ENCODE measurements at regions not wholly inside any gene's neighbourhood (a gene's known extent, or its start where the extent isn't known, plus 50 kb on each side); places are given as distances from the start of the nearest gene placed in this dataset.
"Not testable (repeated sequence)": the region's sequence is repeated elsewhere in the genome, so short reads cannot be mapped to it uniquely, and the experiment has no call there.

GRCh38 chr15:84094720-84095119 lies 140.9 kb upstream of the GOLGA6L4 start:
- not testable (repeated sequence) for DNase-seq

GRCh38 chr15:84097053-84097452 lies 138.5 kb upstream of the GOLGA6L4 start:
- not testable (repeated sequence) for DNase-seq

- DNase-seq: no peak
Measured at GRCh38 chr15:84098604-84099003, 137.0 kb upstream of the GOLGA6L4 start.

GRCh38 chr15:84099181-84099580 lies 136.4 kb upstream of the GOLGA6L4 start:
- DNase-seq: peak; percentile 1 to 13

- DNase-seq: no peak
Measured at GRCh38 chr15:84103345-84103744, 132.2 kb upstream of the GOLGA6L4 start.

- no peak for DNase-seq
Measured at GRCh38 chr15:84104853-84105252, 130.7 kb upstream of the GOLGA6L4 start.

GRCh38 chr15:84108728-84109127 lies 126.8 kb upstream of the GOLGA6L4 start:
- DNase-seq: no peak

- DNase-seq: no peak
Measured at GRCh38 chr15:84111575-84111974, 124.0 kb upstream of the GOLGA6L4 start.

- no peak for DNase-seq
Measured at GRCh38 chr15:84112025-84112424, 123.5 kb upstream of the GOLGA6L4 start.

- no peak for DNase-seq
Measured at GRCh38 chr15:84113919-84114318, 121.7 kb upstream of the GOLGA6L4 start.

GRCh38 chr15:84114680-84115079 lies 120.9 kb upstream of the GOLGA6L4 start:
- DNase-seq: not testable (repeated sequence)

GRCh38 chr15:84119351-84119750 lies 116.2 kb upstream of the GOLGA6L4 start:
- DNase-seq: not testable (repeated sequence)

- DNase-seq: not testable (repeated sequence)
Measured at GRCh38 chr15:84120903-84121302, 114.7 kb upstream of the GOLGA6L4 start.

GRCh38 chr15:84128706-84129105 lies 106.9 kb upstream of the GOLGA6L4 start:
- not testable (repeated sequence) for DNase-seq

- DNase-seq: not testable (repeated sequence)
Measured at GRCh38 chr15:84130098-84130831, 105.3 kb upstream of the GOLGA6L4 start.

GRCh38 chr15:84135931-84136456 lies 99.6 kb upstream of the GOLGA6L4 start:
- DNase-seq: not testable (repeated sequence)

- DNase-seq: peak; percentile 77 to 85
Measured at GRCh38 chr15:84142888-84143337, 92.7 kb upstream of the GOLGA6L4 start.

GRCh38 chr15:84143753-84144314 lies 91.7 kb upstream of the GOLGA6L4 start:
- DNase-seq: no peak

- not testable (repeated sequence) for DNase-seq
Measured at GRCh38 chr15:84144946-84145345, 90.6 kb upstream of the GOLGA6L4 start.

- not testable (repeated sequence) for DNase-seq
Measured at GRCh38 chr15:84146299-84146698, 89.3 kb upstream of the GOLGA6L4 start.

GRCh38 chr15:84147307-84147706 lies 88.3 kb upstream of the GOLGA6L4 start:
- not testable (repeated sequence) for DNase-seq

GRCh38 chr15:84151205-84151931 lies 84.2 kb upstream of the GOLGA6L4 start:
- no peak for DNase-seq

- not testable (repeated sequence) for DNase-seq
Measured at GRCh38 chr15:84152381-84152979, 83.1 kb upstream of the GOLGA6L4 start.
